ENCODE measurements at regions not wholly inside any gene's neighbourhood (a gene's known extent, or its start where the extent isn't known, plus 50 kb on each side); places are given as distances from the start of the nearest gene placed in this dataset.

GRCh38 chr15:96457841-96458240, 127.3 kb downstream of the NR2F2 start:
- no peaks in the 10 kb centered on the region for H3K9me3 ChIP-seq (ENCODE audit: low read length)
- H3K36me3 ChIP-seq (replicated peaks in 1 of 2; ENCODE audit: control insufficient read depth in 1 of 2, insufficient read depth in 2 of 2, low read length in 2 of 2) = no peaks in the 10 kb centered on the region
- DNase-seq (ENCODE audit: low spot score) (no peak), ATAC-seq (no peak), FAIRE-seq (no peak)
- H3K4me3 ChIP-seq (replicated peaks in 1 of 3; ENCODE audit: insufficient read depth in 1 of 3, low read depth in 2 of 3, low read length in 3 of 3) = no peak overlapping the region
- no peaks in the 10 kb centered on the region for H3K27me3 ChIP-seq (ENCODE audit: control insufficient read depth in 1 of 2, insufficient read depth in 2 of 2, low read length in 2 of 2)
- whole genome bisulfite sequencing (ENCODE audit: low lambda C conversion rate) = 2% methylated on average over 3 of the region's 3 CpGs
- BruUV-seq (replicated peaks) = no TSS peak
- CTCF ChIA-PET (ENCODE audit: low intra/inter-chr PET ratio, low total read pairs) = no interaction called here
- no peak overlapping the region for H3K4me2 ChIP-seq (ENCODE audit: low read depth, low read length)
- no peaks in the 10 kb centered on the region for H3K4me1 ChIP-seq (ENCODE audit: insufficient read depth, low read length)
- intact Hi-C loops (cut with micrococcal nuclease; ENCODE audit: unreplicated experiment) = no loop called here
- in situ Hi-C loops (cut with HindIII; ENCODE audit: extremely low pct_ligation_motif_present, low pct_unique_long_range_greater_than_20kb) = no loop called here
- H3K27ac ChIP-seq (ENCODE audit: extremely low read length, insufficient read depth, low read length) = no peak overlapping the region
- no peaks in the 10 kb centered on the region for H4K20me1 ChIP-seq (ENCODE audit: insufficient read depth, low read length)
- POLR2A ChIA-PET = no interaction called here
- TF ChIP-seq ZNF17 (CRISPR knock-in tag; IDR thresholded peaks at IDR 0.05) (no peak), ZNF280B (CRISPR knock-in tag; IDR thresholded peaks at IDR 0.05; ENCODE audit: borderline replicate concordance) (no peak), DMTF1 (CRISPR knock-in tag; IDR thresholded peaks at IDR 0.05) (no peak), HNF4G (IDR thresholded peaks at IDR 0.05; ENCODE audit: borderline replicate concordance, low read depth, low read length) (no peak), HNF4G (CRISPR knock-in tag; IDR thresholded peaks at IDR 0.05; ENCODE audit: borderline replicate concordance, low read depth) (no peak)
- no peak overlapping the region for H3K9ac ChIP-seq (ENCODE audit: insufficient read depth, low read depth, low read length)
- H2AFZ ChIP-seq (ENCODE audit: low read length) = no peak overlapping the region
- H3K79me2 ChIP-seq (ENCODE audit: insufficient read depth, low read length) = no peaks in the 10 kb centered on the region

- BruUV-seq (replicated peaks) = no TSS peak
- Histone ChIP-seq H3K4me2 (ENCODE audit: low read depth, low read length) (no peak overlapping the region), H3K4me3 (replicated peaks in 1 of 3; ENCODE audit: insufficient read depth in 1 of 3, low read depth in 2 of 3, low read length in 3 of 3) (no peak overlapping the region), H2AFZ (ENCODE audit: low read length) (no peak overlapping the region), H3K27me3 (ENCODE audit: control insufficient read depth in 1 of 2, insufficient read depth in 2 of 2, low read length in 2 of 2) (no peaks in the 10 kb centered on the region), H3K27ac (ENCODE audit: extremely low read length, insufficient read depth, low read length) (no peak overlapping the region), H3K9ac (ENCODE audit: insufficient read depth, low read depth, low read length) (no peak overlapping the region), H4K20me1 (ENCODE audit: insufficient read depth, low read length) (no peaks in the 10 kb centered on the region), H3K4me1 (ENCODE audit: insufficient read depth, low read length) (no peaks in the 10 kb centered on the region), H3K9me3 (ENCODE audit: low read length) (no peaks in the 10 kb centered on the region), H3K79me2 (ENCODE audit: insufficient read depth, low read length) (no peaks in the 10 kb centered on the region), H3K36me3 (replicated peaks in 1 of 2; ENCODE audit: control insufficient read depth in 1 of 2, insufficient read depth in 2 of 2, low read length in 2 of 2) (no peaks in the 10 kb centered on the region)
- ATAC-seq (no peak), DNase-seq (ENCODE audit: low spot score) (no peak), FAIRE-seq (no peak)
- WGBS (ENCODE audit: low lambda C conversion rate) = 22% methylated on average over 1 of the region's 1 CpG
- POLR2A ChIA-PET = no interaction called here
- CTCF ChIA-PET (ENCODE audit: low intra/inter-chr PET ratio, low total read pairs) = no interaction called here
- intact Hi-C loops (cut with micrococcal nuclease; ENCODE audit: unreplicated experiment) = no loop called here
- in situ Hi-C loops (cut with HindIII; ENCODE audit: extremely low pct_ligation_motif_present, low pct_unique_long_range_greater_than_20kb) = no loop called here
- no peak for TF ChIP-seq ZNF382 (CRISPR knock-in tag; IDR thresholded peaks at IDR 0.05; ENCODE audit: borderline replicate concordance)
- TF ChIP-seq CEBPB (IDR thresholded peaks at IDR 0.05; ENCODE audit: borderline replicate concordance, low read depth, low read length) = no peak
- TF ChIP-seq ZNF549 (CRISPR knock-in tag; IDR thresholded peaks at IDR 0.05) = no peak
- TF ChIP-seq CREB1 (IDR thresholded peaks at IDR 0.05) = no peak
- no peak for TF ChIP-seq CREB1 (CRISPR knock-in tag; IDR thresholded peaks at IDR 0.05)
- TF ChIP-seq CREBL2 (CRISPR knock-in tag; IDR thresholded peaks at IDR 0.05; ENCODE audit: borderline replicate concordance) = no peak
- TF ChIP-seq RFXAP (CRISPR knock-in tag; IDR thresholded peaks at IDR 0.05; ENCODE audit: borderline replicate concordance) = no peak
- TF ChIP-seq HOMEZ (CRISPR knock-in tag; IDR thresholded peaks at IDR 0.05; ENCODE audit: low read depth) = no peak
- TF ChIP-seq TGIF2 (CRISPR knock-in tag; IDR thresholded peaks at IDR 0.05) = no peak
- no peak for TF ChIP-seq NAIF1 (CRISPR knock-in tag; IDR thresholded peaks at IDR 0.05; ENCODE audit: borderline replicate concordance)
- no peak for TF ChIP-seq MYNN (CRISPR knock-in tag; IDR thresholded peaks at IDR 0.05; ENCODE audit: low read depth)
Observed at GRCh38 chr15:96460106-96460505, 129.6 kb downstream of the NR2F2 start.

Measured in HepG2 (cell line).